Thymus (tissue), 11 donors: ENCODE measurements at regions not wholly inside any gene's neighbourhood (a gene's known extent, or its start where the extent isn't known, plus 50 kb on each side); places are given as distances from the start of the nearest gene placed in this dataset.
A peak's percentile ranks its signal among the peaks of the same experiment; 100 is the strongest.

Experiments used
- DNase-seq, 9 donors: peaks; one replicate each; pipeline ENCODE4 v3.0.0-alpha.2; 2013; ENCODE audit warnings: low spot score in 9 of 9, low read depth in 6 of 9, missing footprints in 1 of 9
- H3K27ac ChIP-seq, 2 donors: one replicate each; pipeline ENCODE4 v1.5.1; 2013; ENCODE audit warnings: control low read depth in 1 of 2, low read depth in 1 of 2, low read length in 1 of 2, mild to moderate bottlenecking in 1 of 2, moderate library complexity in 1 of 2
- H3K27me3 ChIP-seq, 2 donors: one replicate each; pipeline ENCODE4 v1.5.1; 2013; ENCODE audit warnings: low read length in 1 of 2; ENCODE audit not compliant: control insufficient read depth in 2 of 2, insufficient read depth in 1 of 2
- H3K36me3 ChIP-seq, 2 donors: one replicate each; pipeline ENCODE4 v1.5.1; 2013; ENCODE audit warnings: low read length in 1 of 2, mild to moderate bottlenecking in 1 of 2, moderate library complexity in 1 of 2; ENCODE audit not compliant: control insufficient read depth in 2 of 2, insufficient read depth in 2 of 2
- H3K4me1 ChIP-seq, 2 donors: one replicate each; pipeline ENCODE4 v1.5.1; 2013; ENCODE audit warnings: low read length in 2 of 2; ENCODE audit not compliant: control insufficient read depth in 2 of 2, insufficient read depth in 2 of 2
- H3K4me3 ChIP-seq, 2 donors: one replicate each; pipeline ENCODE4 v1.5.1; 2013; ENCODE audit warnings: low read length in 2 of 2, control low read depth in 1 of 2, mild to moderate bottlenecking in 1 of 2
- H3K9me3 ChIP-seq, 2 donors: one replicate each; pipeline ENCODE4 v1.5.1; 2013; ENCODE audit warnings: low read length in 1 of 2, mild to moderate bottlenecking in 1 of 2; ENCODE audit not compliant: control insufficient read depth in 2 of 2, insufficient read depth in 1 of 2
- WGBS: extraction: QIAGEN DNeasy Blood & Tissue Kit; methylation state at CpG from one replicate; pipeline ENCODE4 v1.1.7; 2013; 5-methylcytosine and 5-hydroxymethylcytosine counted together
- donor health status: healthy.

- WGBS, result 94% methylated on average over 3 of the region's 3 CpGs
- Histone ChIP-seq H3K36me3 (no peaks in the 10 kb centered on the region), H3K4me1 (no peaks in the 10 kb centered on the region), H3K27ac (no peak overlapping the region), H3K9me3 (no peaks in the 10 kb centered on the region), H3K27me3 (no peaks in the 10 kb centered on the region), H3K4me3 (no peak overlapping the region)
- no peak for DNase-seq
Observed at GRCh38 chr15:53216036-53216435, 425.9 kb upstream of the ONECUT1 start.

- Histone ChIP-seq H3K4me1 (no peaks in the 10 kb centered on the region), H3K27me3 (no peaks in the 10 kb centered on the region), H3K9me3 (no peaks in the 10 kb centered on the region), H3K36me3 (no peaks in the 10 kb centered on the region), H3K4me3 (no peak overlapping the region), H3K27ac (no peak overlapping the region)
- no peak for DNase-seq
Observed at GRCh38 chr15:53213336-53213735, 423.2 kb upstream of the ONECUT1 start.

- no peak overlapping the region for H3K4me3 ChIP-seq
- no peak for DNase-seq
- no peaks in the 10 kb centered on the region for H3K27me3 ChIP-seq
- WGBS, result 96% methylated on average over 4 of the region's 4 CpGs
- H3K36me3 ChIP-seq, result no peaks in the 10 kb centered on the region
- H3K4me1 ChIP-seq, result no peaks in the 10 kb centered on the region
- no peak overlapping the region for H3K27ac ChIP-seq
- no peaks in the 10 kb centered on the region for H3K9me3 ChIP-seq
Observed at GRCh38 chr15:53212785-53213184, 422.6 kb upstream of the ONECUT1 start.

- DNase-seq, result no peak
- Histone ChIP-seq H3K9me3 (no peaks in the 10 kb centered on the region), H3K4me3 (no peak overlapping the region), H3K27me3 (no peaks in the 10 kb centered on the region), H3K4me1 (no peaks in the 10 kb centered on the region), H3K36me3 (no peaks in the 10 kb centered on the region), H3K27ac (no peak overlapping the region)
- WGBS, result 88% methylated on average over 3 of the region's 3 CpGs
Observed at GRCh38 chr15:53210653-53211052, 420.5 kb upstream of the ONECUT1 start.

- Histone ChIP-seq H3K36me3 (no peaks in the 10 kb centered on the region), H3K27me3 (no peaks in the 10 kb centered on the region), H3K4me1 (no peaks in the 10 kb centered on the region), H3K27ac (no peak overlapping the region), H3K9me3 (no peaks in the 10 kb centered on the region), H3K4me3 (no peak overlapping the region)
- DNase-seq, result no peak
- WGBS, result 92% methylated on average over 9 of the region's 9 CpGs
Observed at GRCh38 chr15:53209396-53210042, 419.4 kb upstream of the ONECUT1 start.

GRCh38 chr15:53208751-53209150, 418.6 kb upstream of the ONECUT1 start:
- no peaks in the 10 kb centered on the region for H3K9me3 ChIP-seq
- H3K36me3 ChIP-seq, result no peaks in the 10 kb centered on the region
- peaks cover 0 to 4% of the 10 kb centered on the region in 2 donors for H3K4me1 ChIP-seq
- WGBS, result 94% methylated on average over 4 of the region's 4 CpGs
- no peak overlapping the region for H3K4me3 ChIP-seq
- H3K27me3 ChIP-seq, result no peaks in the 10 kb centered on the region
- no peak overlapping the region for H3K27ac ChIP-seq
- no peak for DNase-seq

- 10% methylated on average over 4 of the region's 4 CpGs for WGBS
- H3K4me3 ChIP-seq, result no peak overlapping the region
- peaks cover 17 to 19% of the 10 kb centered on the region in 2 donors for H3K4me1 ChIP-seq
- no peaks in the 10 kb centered on the region for H3K36me3 ChIP-seq
- peak overlapping the region in 1 of 2 donors; percentile 82 for H3K27ac ChIP-seq
- no peaks in the 10 kb centered on the region for H3K9me3 ChIP-seq
- peak in 2 of 9 donors; percentile 28 to 52 for DNase-seq
- no peaks in the 10 kb centered on the region for H3K27me3 ChIP-seq
Observed at GRCh38 chr15:53203454-53203853, 413.3 kb upstream of the ONECUT1 start.

GRCh38 chr15:53202876-53203275, 412.7 kb upstream of the ONECUT1 start:
- DNase-seq, result peak in 1 of 9 donors; percentile 15
- H3K4me1 ChIP-seq, result peaks cover 17 to 19% of the 10 kb centered on the region in 2 donors
- no peaks in the 10 kb centered on the region for H3K27me3 ChIP-seq
- H3K9me3 ChIP-seq, result no peaks in the 10 kb centered on the region
- H3K27ac ChIP-seq, result peak overlapping the region in 1 of 2 donors; percentile 82
- no peaks in the 10 kb centered on the region for H3K36me3 ChIP-seq
- no peak overlapping the region for H3K4me3 ChIP-seq
- 72% methylated on average over 1 of the region's 1 CpG for WGBS

- Histone ChIP-seq H3K4me3 (no peak overlapping the region), H3K27ac (no peak overlapping the region), H3K27me3 (peaks cover 0 to 12% of the 10 kb centered on the region in 2 donors), H3K9me3 (peaks cover 0 to 1% of the 10 kb centered on the region in 2 donors), H3K36me3 (no peaks in the 10 kb centered on the region), H3K4me1 (peaks cover 5% of the 10 kb centered on the region in 2 donors)
- DNase-seq, result peak in 8 of 9 donors; percentile 21 to 75 (median 42)
- WGBS, result 8% methylated on average over 23 of the region's 23 CpGs
Observed at GRCh38 chr15:53197426-53197839, 407.3 kb upstream of the ONECUT1 start.
